GM23338 (cell line): ENCODE measurements at regions not wholly inside any gene's neighbourhood (a gene's known extent, or its start where the extent isn't known, plus 50 kb on each side); places are given as distances from the start of the nearest gene placed in this dataset.

Source experiments
- EZH2 ChIP-seq: fragments of 200-600 bp; sonication (generic); IDR thresholded peaks from one replicate; pipeline ENCODE4 v1.8.0; 2017; ENCODE audit warnings: antibody characterized with exemption, mild to moderate bottlenecking, low read depth; ENCODE audit not compliant: unreplicated experiment
- EZH2phosphoT487 ChIP-seq: fragments of 200-600 bp; sonication (generic); IDR thresholded peaks from one replicate; pipeline ENCODE4 v1.8.1; 2018; ENCODE audit warnings: antibody characterized with exemption; ENCODE audit not compliant: unreplicated experiment
- JUNB ChIP-seq: IDR thresholded peaks from one replicate; pipeline ENCODE4 v1.6.1; 2016; ENCODE audit warnings: antibody characterized with exemption; ENCODE audit not compliant: unreplicated experiment
- POLR2AphosphoS5 ChIP-seq: IDR thresholded peaks from 2 replicates; pipeline ENCODE4 v1.6.1; 2016; ENCODE audit warnings: antibody characterized with exemption, low read depth
- STAT1 ChIP-seq: IDR thresholded peaks from one replicate; pipeline ENCODE4 v1.6.1; 2016; ENCODE audit warnings: antibody characterized with exemption; ENCODE audit not compliant: unreplicated experiment
- TF ChIP-seq, protein P1 (sequence below), 2 experiments: fragments of 200-600 bp in 1 of 2; sonication (generic) in 1 of 2; conservative IDR thresholded peaks; 2 replicates each; pipeline versions ENCODE4 v1.5.1 to v1.6.1; 2016 to 2017; ENCODE audit warnings: antibody characterized with exemption in 2 of 2, low read depth in 2 of 2, mild to moderate bottlenecking in 2 of 2, moderate library complexity in 1 of 2
- TF ChIP-seq, protein P2 (sequence below): IDR thresholded peaks from one replicate; pipeline ENCODE4 v1.6.1; 2018; ENCODE audit warnings: antibody characterized with exemption; ENCODE audit not compliant: unreplicated experiment

DNA sequence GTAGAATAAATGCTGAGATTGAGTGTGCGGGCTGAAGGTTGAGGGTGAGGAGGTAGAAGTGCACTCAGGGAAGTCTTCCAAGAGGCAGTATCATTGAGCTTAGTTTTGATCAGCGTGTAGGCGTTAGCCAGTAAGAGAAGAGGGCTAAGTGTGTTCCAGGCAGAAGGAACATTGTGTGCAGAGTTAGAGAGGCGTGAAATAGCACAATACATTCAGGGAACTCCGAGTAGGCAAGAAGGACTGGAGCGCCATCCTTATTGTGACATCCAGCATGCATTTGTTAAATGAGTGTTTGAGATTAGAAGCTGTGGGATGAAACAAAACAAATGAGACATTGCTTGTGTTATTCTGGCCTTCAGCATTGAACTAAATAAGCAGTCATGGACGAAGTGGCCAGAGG is 140.9 kb upstream of the MKLN1 start:
- TF ChIP-seq, protein P1, sequence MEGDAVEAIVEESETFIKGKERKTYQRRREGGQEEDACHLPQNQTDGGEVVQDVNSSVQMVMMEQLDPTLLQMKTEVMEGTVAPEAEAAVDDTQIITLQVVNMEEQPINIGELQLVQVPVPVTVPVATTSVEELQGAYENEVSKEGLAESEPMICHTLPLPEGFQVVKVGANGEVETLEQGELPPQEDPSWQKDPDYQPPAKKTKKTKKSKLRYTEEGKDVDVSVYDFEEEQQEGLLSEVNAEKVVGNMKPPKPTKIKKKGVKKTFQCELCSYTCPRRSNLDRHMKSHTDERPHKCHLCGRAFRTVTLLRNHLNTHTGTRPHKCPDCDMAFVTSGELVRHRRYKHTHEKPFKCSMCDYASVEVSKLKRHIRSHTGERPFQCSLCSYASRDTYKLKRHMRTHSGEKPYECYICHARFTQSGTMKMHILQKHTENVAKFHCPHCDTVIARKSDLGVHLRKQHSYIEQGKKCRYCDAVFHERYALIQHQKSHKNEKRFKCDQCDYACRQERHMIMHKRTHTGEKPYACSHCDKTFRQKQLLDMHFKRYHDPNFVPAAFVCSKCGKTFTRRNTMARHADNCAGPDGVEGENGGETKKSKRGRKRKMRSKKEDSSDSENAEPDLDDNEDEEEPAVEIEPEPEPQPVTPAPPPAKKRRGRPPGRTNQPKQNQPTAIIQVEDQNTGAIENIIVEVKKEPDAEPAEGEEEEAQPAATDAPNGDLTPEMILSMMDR (conservative IDR thresholded peaks at IDR 0.05; ENCODE audit: low read depth in 2 of 2), result no peak
- TF ChIP-seq, protein P2, sequence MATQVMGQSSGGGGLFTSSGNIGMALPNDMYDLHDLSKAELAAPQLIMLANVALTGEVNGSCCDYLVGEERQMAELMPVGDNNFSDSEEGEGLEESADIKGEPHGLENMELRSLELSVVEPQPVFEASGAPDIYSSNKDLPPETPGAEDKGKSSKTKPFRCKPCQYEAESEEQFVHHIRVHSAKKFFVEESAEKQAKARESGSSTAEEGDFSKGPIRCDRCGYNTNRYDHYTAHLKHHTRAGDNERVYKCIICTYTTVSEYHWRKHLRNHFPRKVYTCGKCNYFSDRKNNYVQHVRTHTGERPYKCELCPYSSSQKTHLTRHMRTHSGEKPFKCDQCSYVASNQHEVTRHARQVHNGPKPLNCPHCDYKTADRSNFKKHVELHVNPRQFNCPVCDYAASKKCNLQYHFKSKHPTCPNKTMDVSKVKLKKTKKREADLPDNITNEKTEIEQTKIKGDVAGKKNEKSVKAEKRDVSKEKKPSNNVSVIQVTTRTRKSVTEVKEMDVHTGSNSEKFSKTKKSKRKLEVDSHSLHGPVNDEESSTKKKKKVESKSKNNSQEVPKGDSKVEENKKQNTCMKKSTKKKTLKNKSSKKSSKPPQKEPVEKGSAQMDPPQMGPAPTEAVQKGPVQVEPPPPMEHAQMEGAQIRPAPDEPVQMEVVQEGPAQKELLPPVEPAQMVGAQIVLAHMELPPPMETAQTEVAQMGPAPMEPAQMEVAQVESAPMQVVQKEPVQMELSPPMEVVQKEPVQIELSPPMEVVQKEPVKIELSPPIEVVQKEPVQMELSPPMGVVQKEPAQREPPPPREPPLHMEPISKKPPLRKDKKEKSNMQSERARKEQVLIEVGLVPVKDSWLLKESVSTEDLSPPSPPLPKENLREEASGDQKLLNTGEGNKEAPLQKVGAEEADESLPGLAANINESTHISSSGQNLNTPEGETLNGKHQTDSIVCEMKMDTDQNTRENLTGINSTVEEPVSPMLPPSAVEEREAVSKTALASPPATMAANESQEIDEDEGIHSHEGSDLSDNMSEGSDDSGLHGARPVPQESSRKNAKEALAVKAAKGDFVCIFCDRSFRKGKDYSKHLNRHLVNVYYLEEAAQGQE, result no peak
- no peak for TF ChIP-seq EZH2phosphoT487
- TF ChIP-seq EZH2, result no peak
- TF ChIP-seq POLR2AphosphoS5, result no peak
- TF ChIP-seq JUNB, result no peak
- no peak for TF ChIP-seq STAT1
